HG03342 (cell line): ENCODE measurements at regions not wholly inside any gene's neighbourhood (a gene's known extent, or its start where the extent isn't known, plus 50 kb on each side); places are given as distances from the start of the nearest gene placed in this dataset.

Source experiments
- ATAC-seq: cut with Tn5 transposase; IDR thresholded peaks from one replicate; pipeline ENCODE4 v1.9.1; 2021; ENCODE audit warnings: mild to moderate bottlenecking, moderate library complexity; ENCODE audit not compliant: unreplicated experiment

- ATAC-seq = no peak
Observed at GRCh38 chr16:16774389-16774788, 395.4 kb downstream of the NPIPA7 start.

GRCh38 chr16:16778332-16778731 is 399.4 kb downstream of the NPIPA7 start:
- ATAC-seq = no peak

GRCh38 chr16:16780588-16780987 is 401.6 kb downstream of the NPIPA7 start:
- no peak for ATAC-seq

GRCh38 chr16:16782153-16782552 is 403.2 kb downstream of the NPIPA7 start:
- ATAC-seq = no peak

GRCh38 chr16:16788004-16788403 is 409.1 kb downstream of the NPIPA7 start:
- ATAC-seq = no peak

GRCh38 chr16:16790597-16790996 is 411.7 kb downstream of the NPIPA7 start:
- ATAC-seq = no peak

- ATAC-seq = no peak
Observed at GRCh38 chr16:16791051-16791450, 412.1 kb downstream of the NPIPA7 start.

GRCh38 chr16:16797239-16797638 is 418.3 kb downstream of the NPIPA7 start:
- no peak for ATAC-seq

- no peak for ATAC-seq
Observed at GRCh38 chr16:16798504-16798903, 419.6 kb downstream of the NPIPA7 start.

- ATAC-seq = no peak
Observed at GRCh38 chr16:16805809-16806208, 426.9 kb downstream of the NPIPA7 start.

GRCh38 chr16:16815641-16816040 is 436.7 kb downstream of the NPIPA7 start:
- no peak for ATAC-seq

GRCh38 chr16:16817196-16817595 is 438.3 kb downstream of the NPIPA7 start:
- no peak for ATAC-seq

GRCh38 chr16:16821261-16821660 is 442.3 kb downstream of the NPIPA7 start:
- ATAC-seq = no peak

GRCh38 chr16:16828913-16829398 is 450.0 kb downstream of the NPIPA7 start:
- ATAC-seq = no peak

- no peak for ATAC-seq
Observed at GRCh38 chr16:16830401-16830800, 451.5 kb downstream of the NPIPA7 start.

GRCh38 chr16:16830973-16831372 is 452.0 kb downstream of the NPIPA7 start:
- ATAC-seq = no peak

GRCh38 chr16:16833165-16833564 is 454.2 kb downstream of the NPIPA7 start:
- no peak for ATAC-seq

GRCh38 chr16:16850274-16850673 is 471.3 kb downstream of the NPIPA7 start:
- no peak for ATAC-seq

- no peak for ATAC-seq
Observed at GRCh38 chr16:16857012-16857411, 478.1 kb downstream of the NPIPA7 start.

- ATAC-seq = no peak
Observed at GRCh38 chr16:16857603-16858283, 478.8 kb downstream of the NPIPA7 start.

GRCh38 chr16:16861546-16861945 is 482.6 kb downstream of the NPIPA7 start:
- no peak for ATAC-seq

GRCh38 chr16:16863672-16864071 is 484.7 kb downstream of the NPIPA7 start:
- no peak for ATAC-seq

GRCh38 chr16:16864536-16864935 is 485.6 kb downstream of the NPIPA7 start:
- no peak for ATAC-seq
